RPMI8226 (cell line): ENCODE measurements at regions not wholly inside any gene's neighbourhood (a gene's known extent, or its start where the extent isn't known, plus 50 kb on each side); places are given as distances from the start of the nearest gene placed in this dataset.

ENCODE experiments used
- DNase-seq: peaks from one replicate; pipeline ENCODE4 v3.0.0-alpha.2; 2015

GRCh38 chr2:56713978-56714377 is 530.2 kb downstream of the CCDC85A start:
- DNase-seq = no peak

- DNase-seq = no peak
Measured at GRCh38 chr2:56714400-56714799, 530.6 kb downstream of the CCDC85A start.

- DNase-seq = no peak
Measured at GRCh38 chr2:56715683-56716082, 531.9 kb downstream of the CCDC85A start.

- DNase-seq = no peak
Measured at GRCh38 chr2:56718413-56718812, 534.6 kb downstream of the CCDC85A start.

GRCh38 chr2:56729212-56729611 is 545.4 kb downstream of the CCDC85A start:
- no peak for DNase-seq

GRCh38 chr2:56732946-56733345 is 549.2 kb downstream of the CCDC85A start:
- DNase-seq = no peak

GRCh38 chr2:56739413-56739812 is 555.6 kb downstream of the CCDC85A start:
- no peak for DNase-seq

GRCh38 chr2:56741601-56742102 is 557.9 kb downstream of the CCDC85A start:
- no peak for DNase-seq

- DNase-seq = no peak
Measured at GRCh38 chr2:56743807-56744206, 560.0 kb downstream of the CCDC85A start.

GRCh38 chr2:56749152-56749752 is 565.5 kb downstream of the CCDC85A start:
- no peak for DNase-seq

GRCh38 chr2:56753182-56753581 is 569.4 kb downstream of the CCDC85A start:
- DNase-seq = peak; percentile 43

- DNase-seq = peak; percentile 61
Measured at GRCh38 chr2:56754066-56754615, 570.4 kb downstream of the CCDC85A start.

- peak; percentile 82 for DNase-seq
Measured at GRCh38 chr2:56754627-56755026, 570.8 kb downstream of the CCDC85A start.

GRCh38 chr2:56757884-56758545 is 574.2 kb downstream of the CCDC85A start:
- no peak for DNase-seq

- DNase-seq = no peak
Measured at GRCh38 chr2:56763683-56764082, 579.9 kb downstream of the CCDC85A start.

GRCh38 chr2:56768973-56769372 is 585.2 kb downstream of the CCDC85A start:
- no peak for DNase-seq

GRCh38 chr2:56770490-56770889 is 586.7 kb downstream of the CCDC85A start:
- DNase-seq = no peak

- no peak for DNase-seq
Measured at GRCh38 chr2:56784046-56784445, 600.3 kb downstream of the CCDC85A start.

- DNase-seq = no peak
Measured at GRCh38 chr2:56801214-56801613, 617.4 kb downstream of the CCDC85A start.

GRCh38 chr2:56801770-56802169 is 618.0 kb downstream of the CCDC85A start:
- DNase-seq = no peak

- DNase-seq = no peak
Measured at GRCh38 chr2:56803596-56803995, 619.8 kb downstream of the CCDC85A start.

GRCh38 chr2:56806924-56807323 is 623.1 kb downstream of the CCDC85A start:
- DNase-seq = no peak

- no peak for DNase-seq
Measured at GRCh38 chr2:56807861-56808260, 624.1 kb downstream of the CCDC85A start.

- DNase-seq = no peak
Measured at GRCh38 chr2:56811401-56811800, 627.6 kb downstream of the CCDC85A start.
